Neuronal stem cell (in vitro differentiated cells): ENCODE measurements at regions not wholly inside any gene's neighbourhood (a gene's known extent, or its start where the extent isn't known, plus 50 kb on each side); places are given as distances from the start of the nearest gene placed in this dataset.

Source experiments
- DNase-seq: peaks from one replicate; pipeline ENCODE4 v3.0.0-alpha.2; 2013; ENCODE audit warnings: low spot score
- H2AFZ ChIP-seq: one replicate; pipeline ENCODE4 v1.6.1; 2013; ENCODE audit warnings: mild to moderate bottlenecking, low read length, inconsistent platforms
- H2AK5ac ChIP-seq: 2 replicates; pipeline ENCODE4 v1.6.1; 2013; ENCODE audit warnings: low read depth, mild to moderate bottlenecking, inconsistent platforms, low read length, moderate library complexity, mixed read lengths
- H2BK120ac ChIP-seq: 2 replicates; pipeline ENCODE4 v1.6.1; 2013; ENCODE audit warnings: low read depth, mild to moderate bottlenecking, inconsistent platforms, low read length, moderate library complexity, mixed read lengths
- H2BK12ac ChIP-seq: one replicate; pipeline ENCODE4 v1.6.1; 2013; ENCODE audit warnings: low read length, inconsistent platforms
- H2BK15ac ChIP-seq: 2 replicates; pipeline ENCODE4 v1.6.1; 2013; ENCODE audit warnings: mild to moderate bottlenecking, low read length, inconsistent platforms, mixed read lengths
- H2BK5ac ChIP-seq: one replicate; pipeline ENCODE4 v1.6.1; 2013; ENCODE audit warnings: inconsistent platforms, mild to moderate bottlenecking, low read length, moderate library complexity
- H3K14ac ChIP-seq: one replicate; pipeline ENCODE4 v1.6.1; 2013; ENCODE audit warnings: low read length, inconsistent platforms
- H3K18ac ChIP-seq: 2 replicates; pipeline ENCODE4 v1.6.1; 2013; ENCODE audit warnings: low read length, inconsistent platforms
- H3K23ac ChIP-seq: 2 replicates; pipeline ENCODE4 v1.6.1; 2013; ENCODE audit warnings: low read depth, mild to moderate bottlenecking, mixed read lengths, low read length, inconsistent platforms; ENCODE audit not compliant: poor library complexity
- H3K27ac ChIP-seq: replicated peaks from 3 replicates; pipeline ENCODE4 v1.5.1; 2013; ENCODE audit warnings: low read length, inconsistent platforms
- H3K27me3 ChIP-seq, 3 experiments: 2 replicates each; pipeline ENCODE4 v1.6.1; 2013; ENCODE audit warnings: low read length in 3 of 3, mild to moderate bottlenecking in 2 of 3, inconsistent platforms in 1 of 3, low read depth in 1 of 3, mixed read lengths in 1 of 3, moderate library complexity in 1 of 3; ENCODE audit not compliant: control insufficient read depth in 3 of 3, insufficient read depth in 3 of 3
- H3K36me3 ChIP-seq, 2 donors: replicated peaks in 1 of 2; 2 replicates each; pipeline ENCODE4 v1.6.1; 2013; ENCODE audit warnings: low read length in 2 of 2; ENCODE audit not compliant: control insufficient read depth in 2 of 2, insufficient read depth in 2 of 2
- H3K4ac ChIP-seq: 2 replicates; pipeline ENCODE4 v1.6.1; 2013; ENCODE audit warnings: inconsistent platforms, mild to moderate bottlenecking, low read length, moderate library complexity
- H3K4me1 ChIP-seq, 2 donors: 1 replicate in 1 of 2; 2 replicates in 1 of 2; pipeline ENCODE4 v1.6.1; 2013; ENCODE audit warnings: low read length in 2 of 2, low read depth in 1 of 2; ENCODE audit not compliant: control insufficient read depth in 2 of 2, insufficient read depth in 1 of 2
- H3K4me2 ChIP-seq: one replicate; pipeline ENCODE4 v1.6.1; 2013; ENCODE audit warnings: mild to moderate bottlenecking, low read length, inconsistent platforms; ENCODE audit not compliant: insufficient read depth, poor library complexity, severe bottlenecking
- H3K4me3 ChIP-seq, 2 donors: 2 replicates each; pipeline ENCODE4 v1.5.1; 2013; ENCODE audit warnings: low read length in 2 of 2, mild to moderate bottlenecking in 2 of 2, inconsistent platforms in 1 of 2, moderate library complexity in 1 of 2
- H3K79me1 ChIP-seq: one replicate; pipeline ENCODE4 v1.6.1; 2013; ENCODE audit warnings: low read depth, mild to moderate bottlenecking, inconsistent platforms, low read length, moderate library complexity
- H3K9ac ChIP-seq: one replicate; pipeline ENCODE4 v1.6.1; 2013; ENCODE audit warnings: mild to moderate bottlenecking, low read depth, low read length, inconsistent platforms; ENCODE audit not compliant: poor library complexity
- H3K9me3 ChIP-seq, 2 donors: replicated peaks in 1 of 2; 2 replicates each; pipeline versions ENCODE3 to v1.6.1; 2013; ENCODE audit warnings: low read length in 2 of 2, mild to moderate bottlenecking in 2 of 2, inconsistent platforms in 1 of 2, low read depth in 1 of 2, mixed read lengths in 1 of 2, moderate library complexity in 1 of 2; ENCODE audit not compliant: control insufficient read depth in 2 of 2, insufficient read depth in 1 of 2
- H4K8ac ChIP-seq: one replicate; pipeline ENCODE4 v1.6.1; 2013; ENCODE audit warnings: low read depth, mild to moderate bottlenecking, inconsistent platforms, low read length, moderate library complexity
- H4K91ac ChIP-seq: one replicate; pipeline ENCODE4 v1.6.1; 2013; ENCODE audit warnings: low read length, low read depth, mild to moderate bottlenecking, inconsistent platforms; ENCODE audit not compliant: poor library complexity
- WGBS, 2 donors: extraction: QIAGEN DNeasy Blood & Tissue Kit; methylation state at CpG; one replicate each; pipeline ENCODE4 v1.1.7; 2013; ENCODE audit warnings: missing lambda C conversion rate in 2 of 2, mixed read lengths in 1 of 2; ENCODE audit not compliant: insufficient read length in 2 of 2, insufficient replicate concordance in 1 of 2; ENCODE audit errors: extremely low coverage in 2 of 2; 5-methylcytosine and 5-hydroxymethylcytosine counted together

DNA sequence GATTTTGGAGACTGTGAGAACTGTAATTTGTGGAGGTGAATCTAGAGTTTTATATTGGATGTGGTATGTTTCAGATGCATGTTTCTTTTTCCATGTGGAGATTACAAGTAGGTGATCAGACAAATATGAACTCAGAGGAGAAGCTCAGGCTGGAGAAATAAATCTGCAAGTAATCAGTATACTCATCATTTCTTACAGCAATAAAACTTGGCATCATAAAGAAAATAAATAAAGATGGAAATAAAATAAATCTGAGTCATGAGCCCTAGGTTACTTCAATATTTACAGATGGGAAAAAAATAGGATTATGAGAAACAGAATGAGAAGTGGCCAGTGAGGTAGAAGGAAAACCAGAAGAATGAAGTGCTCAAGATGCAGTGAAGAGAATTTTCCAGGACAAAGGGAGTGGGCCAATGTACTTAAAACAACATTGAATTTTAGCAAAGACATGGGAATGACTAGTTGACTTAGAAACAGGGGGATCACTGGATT is 453.8 kb downstream of the DSC3 start:
- H3K18ac ChIP-seq, result no peak overlapping the region
- no peak overlapping the region for H2AFZ ChIP-seq
- H4K91ac ChIP-seq, result no peak overlapping the region
- H3K79me1 ChIP-seq, result no peaks in the 10 kb centered on the region
- H2BK120ac ChIP-seq, result no peak overlapping the region
- no peak overlapping the region for H3K23ac ChIP-seq
- no peak overlapping the region for H3K4ac ChIP-seq
- no peaks in the 10 kb centered on the region for H3K36me3 ChIP-seq
- no peak overlapping the region for H3K4me3 ChIP-seq
- H3K27me3 ChIP-seq, result no peaks in the 10 kb centered on the region
- H3K4me1 ChIP-seq, result no peaks in the 10 kb centered on the region
- H2BK12ac ChIP-seq, result no peak overlapping the region
- no peak overlapping the region for H3K4me2 ChIP-seq
- H3K9ac ChIP-seq, result no peak overlapping the region
- no peak for DNase-seq
- H2AK5ac ChIP-seq, result no peak overlapping the region
- H3K27ac ChIP-seq, result no peak overlapping the region
- H4K8ac ChIP-seq, result no peak overlapping the region
- H3K9me3 ChIP-seq, result no peaks in the 10 kb centered on the region
- H2BK5ac ChIP-seq, result no peak overlapping the region
- H3K14ac ChIP-seq, result no peak overlapping the region
- H2BK15ac ChIP-seq, result no peak overlapping the region

GRCh38 chr18:30583768-30584167 is 458.8 kb downstream of the DSC3 start:
- DNase-seq, result no peak
- no peak overlapping the region for H2AFZ ChIP-seq
- no peaks in the 10 kb centered on the region for H3K27me3 ChIP-seq
- H3K36me3 ChIP-seq, result no peaks in the 10 kb centered on the region
- H3K9ac ChIP-seq, result no peak overlapping the region
- no peak overlapping the region for H3K4me2 ChIP-seq
- WGBS, 2 donors, result no CpG with 5 or more reads among the region's 1 CpG
- no peak overlapping the region for H4K91ac ChIP-seq
- H2BK120ac ChIP-seq, result no peak overlapping the region
- H2BK15ac ChIP-seq, result no peak overlapping the region
- no peak overlapping the region for H2AK5ac ChIP-seq
- H3K23ac ChIP-seq, result no peak overlapping the region
- no peak overlapping the region for H3K27ac ChIP-seq
- H2BK12ac ChIP-seq, result no peak overlapping the region
- no peak overlapping the region for H3K4me3 ChIP-seq
- H3K9me3 ChIP-seq, result peaks cover 0 to 1% of the 10 kb centered on the region in 2 donors
- H3K4ac ChIP-seq, result no peak overlapping the region
- no peaks in the 10 kb centered on the region for H3K79me1 ChIP-seq
- no peak overlapping the region for H2BK5ac ChIP-seq
- no peaks in the 10 kb centered on the region for H3K4me1 ChIP-seq
- no peak overlapping the region for H4K8ac ChIP-seq
- no peak overlapping the region for H3K14ac ChIP-seq
- H3K18ac ChIP-seq, result no peak overlapping the region

GRCh38 chr18:30582078-30582477 is 460.5 kb downstream of the DSC3 start:
- DNase-seq, result no peak
- Histone ChIP-seq H2BK12ac (no peak overlapping the region), H3K18ac (no peak overlapping the region), H2AK5ac (no peak overlapping the region), H2BK120ac (no peak overlapping the region), H3K79me1 (no peaks in the 10 kb centered on the region), H3K23ac (no peak overlapping the region), H3K4me1 (no peaks in the 10 kb centered on the region), H3K27ac (no peak overlapping the region), H3K4ac (no peak overlapping the region), H3K27me3 (no peaks in the 10 kb centered on the region), H4K8ac (no peak overlapping the region), H3K36me3 (no peaks in the 10 kb centered on the region), H4K91ac (no peak overlapping the region), H2BK15ac (no peak overlapping the region), H3K14ac (no peak overlapping the region), H2AFZ (no peak overlapping the region), H3K4me3 (no peak overlapping the region), H3K9me3 (peaks cover 0 to 1% of the 10 kb centered on the region in 2 donors), H2BK5ac (no peak overlapping the region), H3K9ac (no peak overlapping the region), H3K4me2 (no peak overlapping the region)
- no CpG with 5 or more reads among the region's 3 CpGs for WGBS, 2 donors

GRCh38 chr18:30578707-30579106 is 463.8 kb downstream of the DSC3 start:
- no peak overlapping the region for H4K91ac ChIP-seq
- DNase-seq, result no peak
- no peak overlapping the region for H2BK12ac ChIP-seq
- H3K27ac ChIP-seq, result no peak overlapping the region
- H3K14ac ChIP-seq, result no peak overlapping the region
- H2AK5ac ChIP-seq, result no peak overlapping the region
- H3K4ac ChIP-seq, result no peak overlapping the region
- H3K79me1 ChIP-seq, result no peaks in the 10 kb centered on the region
- no peaks in the 10 kb centered on the region for H3K4me1 ChIP-seq
- H3K27me3 ChIP-seq, result no peaks in the 10 kb centered on the region
- no peak overlapping the region for H3K4me3 ChIP-seq
- no peak overlapping the region for H3K18ac ChIP-seq
- no peak overlapping the region for H4K8ac ChIP-seq
- WGBS, 2 donors, result no CpG with 5 or more reads among the region's 2 CpGs
- no peak overlapping the region for H2BK5ac ChIP-seq
- H3K4me2 ChIP-seq, result no peak overlapping the region
- H3K36me3 ChIP-seq, result no peaks in the 10 kb centered on the region
- H2BK120ac ChIP-seq, result no peak overlapping the region
- H3K9me3 ChIP-seq, result peaks cover 0 to 1% of the 10 kb centered on the region in 2 donors
- no peak overlapping the region for H2BK15ac ChIP-seq
- no peak overlapping the region for H3K9ac ChIP-seq
- H2AFZ ChIP-seq, result no peak overlapping the region
- no peak overlapping the region for H3K23ac ChIP-seq
